Sigmoid colon (tissue), 6 donors: ENCODE measurements at regions not wholly inside any gene's neighbourhood (a gene's known extent, or its start where the extent isn't known, plus 50 kb on each side); places are given as distances from the start of the nearest gene placed in this dataset.

Source experiments
- DNase-seq: peaks from one replicate; pipeline ENCODE4 v3.0.0-alpha.2; 2019
- H3K27ac ChIP-seq, 4 donors: fragments of 200-600 bp; sonication (generic); one replicate each; pipeline ENCODE4 v1.5.1; 2016 to 2019; ENCODE audit warnings: mild to moderate bottlenecking in 1 of 4
- H3K27me3 ChIP-seq, 3 donors: fragments of 200-600 bp; sonication (generic); one replicate each; pipeline ENCODE4 v1.5.1; 2019; ENCODE audit warnings: mild to moderate bottlenecking in 1 of 3
- H3K36me3 ChIP-seq, 4 donors: fragments of 200-600 bp; sonication (generic); one replicate each; pipeline ENCODE4 v1.5.1; 2016 to 2019
- H3K4me1 ChIP-seq, 4 donors: fragments of 200-600 bp; sonication (generic); one replicate each; pipeline ENCODE4 v1.5.1; 2017 to 2019
- H3K4me3 ChIP-seq, 4 donors: fragments of 200-600 bp; sonication (generic); one replicate each; pipeline ENCODE4 v1.5.1; 2017 to 2019; ENCODE audit warnings: mild to moderate bottlenecking in 2 of 4, moderate library complexity in 1 of 4
- H3K9me3 ChIP-seq, 4 donors: fragments of 200-600 bp in 3 of 4; sonication (generic) in 3 of 4; one replicate each; pipeline versions ENCODE4 v1.5.1 to v1.6.1; 2013 to 2019
- EP300 ChIP-seq, 4 donors: sonication (generic); formaldehyde crosslinking; IDR thresholded peaks; one replicate each; pipeline ENCODE4 v1.6.1; 2017; ENCODE audit warnings: antibody characterized with exemption in 4 of 4
- POLR2A ChIP-seq, 2 donors: fragments of 450-650 bp; IDR thresholded peaks; one replicate each; pipeline ENCODE4 v1.6.1; 2016; ENCODE audit warnings: antibody characterized with exemption in 2 of 2, mild to moderate bottlenecking in 2 of 2, moderate library complexity in 2 of 2
- POLR2AphosphoS5 ChIP-seq, 4 donors: sonication (generic); formaldehyde crosslinking; IDR thresholded peaks; one replicate each; pipeline ENCODE4 v1.6.1; 2017; ENCODE audit warnings: antibody characterized with exemption in 4 of 4
- WGBS, 2 donors: extraction: QIAGEN DNeasy Blood & Tissue Kit; methylation state at CpG; one replicate each; pipeline ENCODE4 v1.1.7; 2013; 5-methylcytosine and 5-hydroxymethylcytosine counted together
- intact Hi-C: fragments of 100-400 bp; cut with DNase I; formaldehyde crosslinking; loops from one replicate; pipeline ENCODE4 v1.15.1; 2023
- TF ChIP-seq, protein P1 (sequence below), 4 experiments: fragments of 450-650 bp in 3 of 4; fragments of 200-600 bp in 1 of 4; IDR thresholded peaks; one replicate each; pipeline ENCODE4 v1.5.1; 2016 to 2019; ENCODE audit warnings: antibody characterized with exemption in 4 of 4, mild to moderate bottlenecking in 3 of 4, moderate library complexity in 2 of 4
- donor health status: healthy with polysubstance abuse.
- donor health status: healthy.

DNA sequence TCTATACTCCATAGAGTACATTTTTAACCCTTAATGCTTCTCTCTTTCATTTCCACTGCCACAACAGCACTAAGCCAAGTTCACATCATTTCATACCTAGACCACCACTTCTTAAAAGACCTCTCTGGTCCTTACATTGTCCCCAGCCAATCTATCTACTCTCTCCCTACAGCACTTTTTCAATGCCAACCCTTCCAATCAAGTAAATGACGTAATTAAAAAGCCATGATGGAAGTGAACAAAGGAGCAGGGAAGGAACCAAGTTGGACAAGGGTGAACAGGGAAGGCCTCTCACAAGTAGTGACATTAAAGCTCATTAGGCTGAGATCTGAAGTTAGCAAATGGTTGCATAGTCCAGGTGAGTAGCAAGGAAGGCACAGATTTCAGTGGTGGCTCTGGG, 195.1 kb upstream of the CCDC150 start:
- DNase-seq: no peak
- H3K27ac ChIP-seq: no peak overlapping the region
- TF ChIP-seq POLR2A (IDR thresholded peaks at IDR 0.05) (no peak), POLR2AphosphoS5 (IDR thresholded peaks at IDR 0.05) (no peak), EP300 (IDR thresholded peaks at IDR 0.05) (no peak)
- TF ChIP-seq, protein P1, sequence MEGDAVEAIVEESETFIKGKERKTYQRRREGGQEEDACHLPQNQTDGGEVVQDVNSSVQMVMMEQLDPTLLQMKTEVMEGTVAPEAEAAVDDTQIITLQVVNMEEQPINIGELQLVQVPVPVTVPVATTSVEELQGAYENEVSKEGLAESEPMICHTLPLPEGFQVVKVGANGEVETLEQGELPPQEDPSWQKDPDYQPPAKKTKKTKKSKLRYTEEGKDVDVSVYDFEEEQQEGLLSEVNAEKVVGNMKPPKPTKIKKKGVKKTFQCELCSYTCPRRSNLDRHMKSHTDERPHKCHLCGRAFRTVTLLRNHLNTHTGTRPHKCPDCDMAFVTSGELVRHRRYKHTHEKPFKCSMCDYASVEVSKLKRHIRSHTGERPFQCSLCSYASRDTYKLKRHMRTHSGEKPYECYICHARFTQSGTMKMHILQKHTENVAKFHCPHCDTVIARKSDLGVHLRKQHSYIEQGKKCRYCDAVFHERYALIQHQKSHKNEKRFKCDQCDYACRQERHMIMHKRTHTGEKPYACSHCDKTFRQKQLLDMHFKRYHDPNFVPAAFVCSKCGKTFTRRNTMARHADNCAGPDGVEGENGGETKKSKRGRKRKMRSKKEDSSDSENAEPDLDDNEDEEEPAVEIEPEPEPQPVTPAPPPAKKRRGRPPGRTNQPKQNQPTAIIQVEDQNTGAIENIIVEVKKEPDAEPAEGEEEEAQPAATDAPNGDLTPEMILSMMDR (IDR thresholded peaks at IDR 0.05): no peak
- no peaks in the 10 kb centered on the region for H3K27me3 ChIP-seq
- no peak overlapping the region for H3K4me3 ChIP-seq
- 87 to 90% methylated on average over 1 of the region's 1 CpG for WGBS, 2 donors
- H3K36me3 ChIP-seq: no peaks in the 10 kb centered on the region
- intact Hi-C loops: no loop called here
- no peaks in the 10 kb centered on the region for H3K9me3 ChIP-seq
- no peaks in the 10 kb centered on the region for H3K4me1 ChIP-seq

DNA sequence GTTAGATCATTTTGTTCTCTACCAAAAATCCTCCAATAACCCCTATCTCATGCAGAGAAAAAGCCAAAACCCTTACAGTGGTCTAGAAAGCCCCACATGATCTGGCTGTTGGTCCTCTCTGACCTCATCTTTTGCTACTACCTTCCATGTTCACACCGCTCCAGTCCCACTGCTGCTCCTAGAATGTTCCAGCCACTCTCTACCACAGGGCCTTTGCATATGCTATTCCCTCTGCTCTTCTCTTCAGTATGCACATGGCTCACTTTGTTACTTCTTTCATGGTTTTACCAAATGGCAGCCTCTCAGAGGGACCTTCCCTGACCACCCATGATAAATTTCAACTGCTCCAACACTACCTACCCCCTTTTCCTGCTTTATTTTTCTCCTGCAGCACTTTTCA, 193.5 kb upstream of the CCDC150 start:
- no peaks in the 10 kb centered on the region for H3K27me3 ChIP-seq
- DNase-seq: no peak
- H3K36me3 ChIP-seq: no peaks in the 10 kb centered on the region
- no peak for TF ChIP-seq EP300 (IDR thresholded peaks at IDR 0.05)
- TF ChIP-seq POLR2AphosphoS5 (IDR thresholded peaks at IDR 0.05): no peak
- TF ChIP-seq POLR2A (IDR thresholded peaks at IDR 0.05): no peak
- TF ChIP-seq, protein P1 (IDR thresholded peaks at IDR 0.05): no peak
- no peak overlapping the region for H3K4me3 ChIP-seq
- H3K9me3 ChIP-seq: no peaks in the 10 kb centered on the region
- intact Hi-C loops: no loop called here
- no peak overlapping the region for H3K27ac ChIP-seq
- no peaks in the 10 kb centered on the region for H3K4me1 ChIP-seq
- whole genome bisulfite sequencing, 2 donors: 95% methylated on average over 1 of the region's 1 CpG

DNA sequence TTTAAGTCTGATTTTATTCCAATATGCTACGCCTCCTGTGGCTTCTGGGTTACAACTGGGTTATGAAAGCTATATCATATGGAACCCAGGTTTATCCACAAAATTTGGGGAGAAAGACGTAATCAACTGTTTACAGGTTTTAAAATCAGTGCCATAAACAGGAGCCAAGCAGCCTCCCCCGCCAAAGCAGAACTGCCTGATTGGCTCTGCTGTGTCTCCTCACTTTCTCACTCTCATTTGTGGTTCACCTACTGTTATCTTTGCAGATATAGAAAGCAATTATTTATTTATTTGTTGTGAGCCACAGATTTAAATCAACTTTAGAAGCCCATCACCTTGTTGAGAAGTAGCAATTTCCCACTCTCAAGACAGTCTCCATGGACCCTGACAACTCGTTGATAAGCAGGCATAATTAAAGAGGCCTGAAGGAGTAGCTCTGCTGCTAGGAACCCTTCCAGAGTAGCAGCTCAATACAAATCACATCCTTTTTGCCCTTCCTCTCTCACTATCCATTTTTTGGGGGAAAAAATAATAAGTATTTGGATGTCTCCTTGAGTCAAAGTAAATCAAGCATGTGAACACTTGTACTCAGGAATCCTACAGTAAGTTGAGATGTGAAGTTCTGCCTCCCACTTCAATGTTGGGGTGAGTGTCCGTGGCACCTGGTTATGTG, 191.0 kb upstream of the CCDC150 start:
- intact Hi-C loops: no loop called here
- Histone ChIP-seq H3K9me3 (no peaks in the 10 kb centered on the region), H3K4me3 (no peak overlapping the region), H3K27me3 (no peaks in the 10 kb centered on the region), H3K27ac (no peak overlapping the region), H3K36me3 (no peaks in the 10 kb centered on the region), H3K4me1 (no peaks in the 10 kb centered on the region)
- TF ChIP-seq, protein P1 (IDR thresholded peaks at IDR 0.05): no peak
- no peak for TF ChIP-seq POLR2A (IDR thresholded peaks at IDR 0.05)
- TF ChIP-seq POLR2AphosphoS5 (IDR thresholded peaks at IDR 0.05): no peak
- no peak for TF ChIP-seq EP300 (IDR thresholded peaks at IDR 0.05)
- no peak for DNase-seq
- 86% methylated on average over 5 of the region's 5 CpGs for WGBS, 2 donors

DNA sequence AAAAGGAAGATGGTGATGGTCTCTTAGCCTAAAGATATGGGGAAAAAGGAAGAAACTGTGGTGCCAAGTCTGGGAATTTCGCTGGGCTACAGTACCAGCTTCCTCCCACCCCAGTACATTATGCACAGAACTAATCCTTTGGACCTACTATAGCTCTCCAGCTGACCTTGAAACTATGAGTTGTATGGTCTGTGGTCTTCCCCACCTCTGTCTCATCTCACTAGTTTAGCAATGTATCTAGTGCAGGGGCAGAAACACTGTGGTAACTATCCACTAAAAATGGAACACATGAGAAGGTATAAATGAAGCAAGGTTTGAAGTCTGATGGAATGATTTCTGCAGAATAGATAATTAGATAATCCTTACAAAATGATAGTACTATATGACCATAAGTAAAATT, 190.4 kb upstream of the CCDC150 start:
- no peaks in the 10 kb centered on the region for H3K36me3 ChIP-seq
- no peaks in the 10 kb centered on the region for H3K4me1 ChIP-seq
- no peak overlapping the region for H3K4me3 ChIP-seq
- no peak for DNase-seq
- H3K9me3 ChIP-seq: no peaks in the 10 kb centered on the region
- intact Hi-C loops: no loop called here
- WGBS, 2 donors: 80 to 83% methylated on average over 1 of the region's 1 CpG
- H3K27ac ChIP-seq: no peak overlapping the region
- TF ChIP-seq, protein P1 (IDR thresholded peaks at IDR 0.05): no peak
- TF ChIP-seq EP300 (IDR thresholded peaks at IDR 0.05) (no peak), POLR2A (IDR thresholded peaks at IDR 0.05) (no peak), POLR2AphosphoS5 (IDR thresholded peaks at IDR 0.05) (no peak)
- no peaks in the 10 kb centered on the region for H3K27me3 ChIP-seq

DNA sequence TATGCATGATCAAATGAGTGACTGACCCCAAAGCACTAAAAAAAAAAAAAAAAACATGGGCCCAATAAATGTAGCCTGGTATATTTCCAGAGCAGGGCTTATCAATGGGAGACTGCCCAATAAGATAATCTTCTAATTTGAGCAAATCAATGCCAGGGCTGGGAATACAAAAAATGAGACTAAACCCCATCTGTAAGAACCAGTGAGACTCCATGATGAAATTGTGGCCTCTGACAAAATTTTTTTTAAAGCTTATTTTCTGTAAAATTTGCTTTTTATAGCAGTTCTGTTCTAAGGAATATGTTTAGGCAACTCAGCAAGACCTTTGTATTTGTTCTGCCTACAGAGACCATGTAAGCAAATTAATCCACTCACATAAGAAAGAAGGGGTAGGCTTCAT, 186.8 kb upstream of the CCDC150 start:
- Histone ChIP-seq H3K4me1 (no peaks in the 10 kb centered on the region), H3K4me3 (no peak overlapping the region), H3K9me3 (no peaks in the 10 kb centered on the region), H3K27me3 (no peaks in the 10 kb centered on the region), H3K36me3 (no peaks in the 10 kb centered on the region), H3K27ac (no peak overlapping the region)
- no peak for DNase-seq
- intact Hi-C loops: loop anchor here (10.0 kb wide), 1 partner anchor 158 kb away; no protein-coding TSS in a partner anchor
- TF ChIP-seq, protein P1 (IDR thresholded peaks at IDR 0.05): no peak
- TF ChIP-seq POLR2AphosphoS5 (IDR thresholded peaks at IDR 0.05) (no peak), EP300 (IDR thresholded peaks at IDR 0.05) (no peak), POLR2A (IDR thresholded peaks at IDR 0.05) (no peak)
